Neuron (in vitro differentiated cells): ENCODE measurements at regions not wholly inside any gene's neighbourhood (a gene's known extent, or its start where the extent isn't known, plus 50 kb on each side); places are given as distances from the start of the nearest gene placed in this dataset.

Experiments
- H2AFZ ChIP-seq: one replicate; pipeline ENCODE4 v1.6.1; 2013; ENCODE audit warnings: low read depth, mild to moderate bottlenecking, inconsistent platforms, low read length, moderate library complexity
- H3K27me3 ChIP-seq: one replicate; pipeline ENCODE4 v1.6.1; 2013; ENCODE audit warnings: low read length; ENCODE audit not compliant: insufficient read depth
- H3K36me3 ChIP-seq: one replicate; pipeline ENCODE4 v1.6.1; 2013; ENCODE audit warnings: low read length; ENCODE audit not compliant: insufficient read depth
- H3K4me1 ChIP-seq: one replicate; pipeline ENCODE4 v1.6.1; 2013; ENCODE audit warnings: low read length; ENCODE audit not compliant: insufficient read depth
- H3K4me3 ChIP-seq: 2 replicates; pipeline ENCODE4 v1.5.1; 2013; ENCODE audit warnings: mild to moderate bottlenecking, low read length, moderate library complexity
- H3K9me3 ChIP-seq: one replicate; pipeline ENCODE4 v1.6.1; 2013; ENCODE audit warnings: low read length

GRCh38 chr18:68330658-68331057 lies 384.2 kb downstream of the TMX3 start:
- H3K9me3 ChIP-seq, result no peaks in the 10 kb centered on the region

GRCh38 chr18:68323921-68324320 lies 391.0 kb downstream of the TMX3 start:
- Histone ChIP-seq H2AFZ (no peak overlapping the region), H3K4me1 (no peaks in the 10 kb centered on the region), H3K4me3 (no peak overlapping the region), H3K36me3 (no peaks in the 10 kb centered on the region), H3K27me3 (no peaks in the 10 kb centered on the region), H3K9me3 (no peaks in the 10 kb centered on the region)

More at GRCh38 chr18:68330658-68331057, 384.2 kb downstream of the TMX3 start:
- H3K4me3 ChIP-seq, result no peak overlapping the region
- no peaks in the 10 kb centered on the region for H3K4me1 ChIP-seq
- no peaks in the 10 kb centered on the region for H3K27me3 ChIP-seq
- no peak overlapping the region for H2AFZ ChIP-seq
- H3K36me3 ChIP-seq, result no peaks in the 10 kb centered on the region

GRCh38 chr18:68316636-68317035 lies 398.3 kb downstream of the TMX3 start:
- Histone ChIP-seq H3K4me3 (no peak overlapping the region), H3K9me3 (no peaks in the 10 kb centered on the region), H2AFZ (no peak overlapping the region), H3K27me3 (no peaks in the 10 kb centered on the region), H3K36me3 (no peaks in the 10 kb centered on the region), H3K4me1 (no peaks in the 10 kb centered on the region)

GRCh38 chr18:68314403-68314802 lies 400.5 kb downstream of the TMX3 start:
- H3K4me1 ChIP-seq, result no peaks in the 10 kb centered on the region
- H2AFZ ChIP-seq, result no peak overlapping the region
- H3K36me3 ChIP-seq, result no peaks in the 10 kb centered on the region
- H3K4me3 ChIP-seq, result no peak overlapping the region
- no peaks in the 10 kb centered on the region for H3K27me3 ChIP-seq
- H3K9me3 ChIP-seq, result no peaks in the 10 kb centered on the region

GRCh38 chr18:68301441-68301840 lies 413.5 kb downstream of the TMX3 start:
- Histone ChIP-seq H3K9me3 (no peaks in the 10 kb centered on the region), H3K4me3 (no peak overlapping the region), H3K27me3 (no peaks in the 10 kb centered on the region), H2AFZ (no peak overlapping the region), H3K36me3 (no peaks in the 10 kb centered on the region), H3K4me1 (no peaks in the 10 kb centered on the region)

DNA sequence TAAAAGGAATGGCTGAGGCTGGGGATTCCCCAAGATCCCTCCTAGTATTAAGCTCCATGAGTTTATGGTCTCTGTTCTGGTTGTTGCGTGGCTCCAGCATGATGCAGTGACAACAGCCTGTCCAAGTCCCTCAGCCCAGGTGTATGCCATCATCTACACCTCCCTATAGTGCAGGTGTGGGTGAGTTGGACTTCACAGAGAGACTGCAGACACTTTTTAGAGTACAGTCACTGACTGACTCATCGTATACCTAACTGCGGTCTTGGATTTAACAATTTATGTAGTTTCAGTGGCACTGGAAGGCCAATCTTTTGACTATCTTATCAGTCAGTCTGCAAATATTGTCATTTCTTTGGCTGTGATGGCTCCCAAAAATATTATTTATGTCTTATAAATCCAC lies 415.0 kb downstream of the TMX3 start:
- H3K9me3 ChIP-seq, result no peaks in the 10 kb centered on the region
- no peaks in the 10 kb centered on the region for H3K4me1 ChIP-seq
- no peak overlapping the region for H2AFZ ChIP-seq
- H3K4me3 ChIP-seq, result no peak overlapping the region
- H3K36me3 ChIP-seq, result no peaks in the 10 kb centered on the region
- H3K27me3 ChIP-seq, result no peaks in the 10 kb centered on the region

- Histone ChIP-seq H3K36me3 (no peaks in the 10 kb centered on the region), H3K4me3 (no peak overlapping the region), H3K4me1 (no peaks in the 10 kb centered on the region), H3K27me3 (no peaks in the 10 kb centered on the region), H3K9me3 (no peaks in the 10 kb centered on the region), H2AFZ (no peak overlapping the region)
Measured at GRCh38 chr18:68298330-68298729, 416.6 kb downstream of the TMX3 start.

GRCh38 chr18:68288408-68288807 lies 426.5 kb downstream of the TMX3 start:
- H2AFZ ChIP-seq, result no peak overlapping the region
- no peaks in the 10 kb centered on the region for H3K9me3 ChIP-seq
- H3K36me3 ChIP-seq, result no peaks in the 10 kb centered on the region
- H3K4me3 ChIP-seq, result no peak overlapping the region
- no peaks in the 10 kb centered on the region for H3K27me3 ChIP-seq
- H3K4me1 ChIP-seq, result peaks cover 7% of the 10 kb centered on the region

GRCh38 chr18:68284236-68284780 lies 430.6 kb downstream of the TMX3 start:
- H3K9me3 ChIP-seq, result no peaks in the 10 kb centered on the region
- H3K36me3 ChIP-seq, result no peaks in the 10 kb centered on the region
- H2AFZ ChIP-seq, result no peak overlapping the region
- H3K4me1 ChIP-seq, result peaks cover 7% of the 10 kb centered on the region
- H3K4me3 ChIP-seq, result no peak overlapping the region
- H3K27me3 ChIP-seq, result no peaks in the 10 kb centered on the region

DNA sequence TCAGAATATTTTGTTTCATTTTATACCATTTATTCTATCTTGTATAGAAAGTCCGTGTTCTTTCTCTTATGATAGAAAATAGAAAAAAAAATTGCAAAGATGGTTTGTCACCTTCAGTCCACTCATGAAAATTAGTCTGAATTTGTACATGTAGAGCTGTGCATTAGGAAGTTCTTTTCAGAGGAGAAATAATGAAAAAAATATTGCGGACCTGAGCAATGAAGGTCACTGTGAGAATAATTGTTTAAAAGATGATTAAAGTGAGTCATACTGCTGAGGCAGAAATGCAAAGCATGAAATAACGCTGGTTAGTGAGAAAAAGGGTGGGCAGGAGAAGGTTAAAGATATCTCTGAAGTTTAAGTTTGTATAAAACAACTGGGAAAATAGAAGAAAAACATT lies 431.1 kb downstream of the TMX3 start:
- Histone ChIP-seq H3K4me1 (peaks cover 7% of the 10 kb centered on the region), H2AFZ (no peak overlapping the region), H3K27me3 (no peaks in the 10 kb centered on the region), H3K36me3 (no peaks in the 10 kb centered on the region), H3K4me3 (no peak overlapping the region), H3K9me3 (no peaks in the 10 kb centered on the region)

GRCh38 chr18:68282232-68282631 lies 432.7 kb downstream of the TMX3 start:
- Histone ChIP-seq H3K4me1 (no peaks in the 10 kb centered on the region), H2AFZ (no peak overlapping the region)

DNA sequence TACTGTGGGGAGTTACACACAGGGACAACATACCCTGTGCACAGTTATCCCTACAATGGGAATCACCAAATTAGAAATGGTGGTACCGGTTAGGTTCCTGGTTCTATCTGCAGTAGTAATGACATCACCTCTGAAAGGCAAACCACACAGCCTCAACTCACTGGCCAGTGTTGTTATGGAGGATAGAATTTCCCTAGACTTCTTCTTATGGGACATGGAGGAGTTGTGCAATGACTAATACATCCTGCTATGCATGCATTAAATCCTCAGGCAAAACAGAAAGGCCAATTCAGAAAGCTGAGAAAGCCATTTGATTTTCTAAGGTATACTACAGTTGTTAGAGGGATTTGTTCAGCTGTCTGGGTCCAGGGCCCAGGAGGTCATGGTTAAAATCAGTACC lies 439.3 kb downstream of the TMX3 start:
- Histone ChIP-seq H3K9me3 (no peaks in the 10 kb centered on the region), H3K4me3 (no peak overlapping the region), H3K36me3 (no peaks in the 10 kb centered on the region), H3K4me1 (peaks cover 14% of the 10 kb centered on the region), H2AFZ (no peak overlapping the region), H3K27me3 (no peaks in the 10 kb centered on the region)

More at GRCh38 chr18:68282232-68282631, 432.7 kb downstream of the TMX3 start:
- Histone ChIP-seq H3K36me3 (no peaks in the 10 kb centered on the region), H3K4me3 (no peak overlapping the region), H3K9me3 (no peaks in the 10 kb centered on the region), H3K27me3 (no peaks in the 10 kb centered on the region)

DNA sequence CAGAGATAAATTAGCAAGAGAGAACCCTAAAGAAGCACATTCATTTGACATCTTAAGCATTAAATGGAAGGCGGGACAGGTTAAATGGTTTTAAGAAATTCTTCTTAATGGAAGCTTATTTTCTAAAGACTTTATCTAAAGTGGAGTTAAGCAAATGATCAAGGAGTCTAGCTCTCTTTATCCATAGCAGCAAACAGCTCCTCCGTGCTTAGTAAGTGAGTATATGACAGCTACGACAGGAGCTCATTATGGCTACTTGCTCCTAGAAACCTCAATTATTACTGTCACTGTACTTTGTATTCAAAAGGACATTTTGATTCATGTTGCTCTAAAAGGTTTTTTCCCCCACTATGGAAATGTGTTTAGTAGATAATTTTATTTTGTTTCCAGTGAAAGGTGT lies 444.9 kb downstream of the TMX3 start:
- Histone ChIP-seq H3K4me1 (peaks cover 9% of the 10 kb centered on the region), H2AFZ (no peak overlapping the region), H3K27me3 (no peaks in the 10 kb centered on the region), H3K36me3 (no peaks in the 10 kb centered on the region), H3K9me3 (no peaks in the 10 kb centered on the region), H3K4me3 (no peak overlapping the region)

- peaks cover 6% of the 10 kb centered on the region for H3K4me1 ChIP-seq
Measured at GRCh38 chr18:68267583-68267982, 447.3 kb downstream of the TMX3 start.

More at GRCh38 chr18:68267583-68267982, 447.3 kb downstream of the TMX3 start:
- Histone ChIP-seq H3K4me3 (no peak overlapping the region), H2AFZ (no peak overlapping the region), H3K9me3 (no peaks in the 10 kb centered on the region), H3K36me3 (no peaks in the 10 kb centered on the region), H3K27me3 (no peaks in the 10 kb centered on the region)
